Upper lobe of left lung (tissue), 4 donors: ENCODE measurements at regions not wholly inside any gene's neighbourhood (a gene's known extent, or its start where the extent isn't known, plus 50 kb on each side); places are given as distances from the start of the nearest gene placed in this dataset.

Experiments
- EP300 ChIP-seq, 4 donors: sonication (generic); formaldehyde crosslinking; IDR thresholded peaks; one replicate each; pipeline ENCODE4 v1.5.1; 2017; ENCODE audit warnings: antibody characterized with exemption in 4 of 4, control low read depth in 2 of 4
- POLR2A ChIP-seq, 4 donors: fragments of 450-650 bp; IDR thresholded peaks; one replicate each; pipeline ENCODE4 v1.5.1; 2016 to 2017; ENCODE audit warnings: antibody characterized with exemption in 4 of 4, mild to moderate bottlenecking in 2 of 4
- POLR2AphosphoS5 ChIP-seq, 2 donors: sonication (generic); formaldehyde crosslinking; IDR thresholded peaks; one replicate each; pipeline ENCODE4 v1.5.1; 2017; ENCODE audit warnings: antibody characterized with exemption in 2 of 2
- TF ChIP-seq, protein P1 (sequence below), 6 experiments: fragments of 450-650 bp in 4 of 6; fragments of 200-600 bp in 2 of 6; sonication (generic) in 2 of 6; IDR thresholded peaks; one replicate each; pipeline ENCODE4 v1.5.1; 2016 to 2019; ENCODE audit warnings: antibody characterized with exemption in 6 of 6

DNA sequence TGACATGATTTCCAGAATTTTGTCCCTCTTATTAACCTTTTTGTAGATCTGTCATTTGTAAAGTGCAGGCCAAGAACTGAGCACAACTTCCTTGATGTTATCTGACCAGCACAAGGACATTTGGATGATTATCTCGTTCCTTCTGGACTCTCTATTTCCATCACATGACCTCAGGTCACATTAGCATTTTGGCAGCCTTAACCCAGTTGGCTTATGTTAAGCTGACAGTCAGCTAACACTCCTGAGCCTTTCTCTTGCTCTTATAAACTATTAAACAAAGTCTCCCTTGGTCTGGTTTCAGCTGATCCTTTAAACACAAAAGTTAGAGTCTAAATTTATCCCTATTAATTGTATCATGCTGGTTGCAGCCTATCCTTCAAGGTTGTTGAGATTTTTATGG lies 167.2 kb upstream of the RBBP8 start:
- TF ChIP-seq, protein P1, sequence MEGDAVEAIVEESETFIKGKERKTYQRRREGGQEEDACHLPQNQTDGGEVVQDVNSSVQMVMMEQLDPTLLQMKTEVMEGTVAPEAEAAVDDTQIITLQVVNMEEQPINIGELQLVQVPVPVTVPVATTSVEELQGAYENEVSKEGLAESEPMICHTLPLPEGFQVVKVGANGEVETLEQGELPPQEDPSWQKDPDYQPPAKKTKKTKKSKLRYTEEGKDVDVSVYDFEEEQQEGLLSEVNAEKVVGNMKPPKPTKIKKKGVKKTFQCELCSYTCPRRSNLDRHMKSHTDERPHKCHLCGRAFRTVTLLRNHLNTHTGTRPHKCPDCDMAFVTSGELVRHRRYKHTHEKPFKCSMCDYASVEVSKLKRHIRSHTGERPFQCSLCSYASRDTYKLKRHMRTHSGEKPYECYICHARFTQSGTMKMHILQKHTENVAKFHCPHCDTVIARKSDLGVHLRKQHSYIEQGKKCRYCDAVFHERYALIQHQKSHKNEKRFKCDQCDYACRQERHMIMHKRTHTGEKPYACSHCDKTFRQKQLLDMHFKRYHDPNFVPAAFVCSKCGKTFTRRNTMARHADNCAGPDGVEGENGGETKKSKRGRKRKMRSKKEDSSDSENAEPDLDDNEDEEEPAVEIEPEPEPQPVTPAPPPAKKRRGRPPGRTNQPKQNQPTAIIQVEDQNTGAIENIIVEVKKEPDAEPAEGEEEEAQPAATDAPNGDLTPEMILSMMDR (IDR thresholded peaks at IDR 0.05), result no peak
- no peak for TF ChIP-seq POLR2A (IDR thresholded peaks at IDR 0.05)
- TF ChIP-seq EP300 (IDR thresholded peaks at IDR 0.05), result no peak
- no peak for TF ChIP-seq POLR2AphosphoS5 (IDR thresholded peaks at IDR 0.05)
